HK-2 (cell line): ENCODE measurements at regions not wholly inside any gene's neighbourhood (a gene's known extent, or its start where the extent isn't known, plus 50 kb on each side); places are given as distances from the start of the nearest gene placed in this dataset.
"Not testable (repeated sequence)": the region's sequence is repeated elsewhere in the genome, so short reads cannot be mapped to it uniquely, and the experiment has no call there.

Source experiments
- DNase-seq: peaks from one replicate; pipeline ENCODE4 v3.0.0-alpha.2; 2018; ENCODE audit not compliant: unreplicated experiment

DNA sequence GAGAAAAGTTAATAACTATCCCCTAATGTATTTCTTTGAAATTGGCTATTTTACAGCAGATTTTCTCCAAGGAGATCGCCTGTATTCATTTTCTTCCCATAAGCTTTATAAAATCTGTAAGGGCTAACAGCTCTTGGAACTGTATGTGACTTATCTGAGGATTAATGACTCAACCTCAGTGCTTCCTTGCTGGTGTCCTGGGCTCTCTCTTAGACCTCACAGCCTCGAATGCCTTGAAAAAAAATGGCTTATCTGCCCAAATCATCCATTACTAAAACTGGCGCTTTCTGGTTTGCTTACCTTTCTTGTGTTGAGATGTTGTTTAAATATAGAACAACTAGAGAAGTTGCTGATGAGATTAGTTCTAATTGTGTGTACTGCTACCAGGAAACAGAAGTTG is 713.6 kb downstream of the SLC4A3 start:
- no peak for DNase-seq

DNA sequence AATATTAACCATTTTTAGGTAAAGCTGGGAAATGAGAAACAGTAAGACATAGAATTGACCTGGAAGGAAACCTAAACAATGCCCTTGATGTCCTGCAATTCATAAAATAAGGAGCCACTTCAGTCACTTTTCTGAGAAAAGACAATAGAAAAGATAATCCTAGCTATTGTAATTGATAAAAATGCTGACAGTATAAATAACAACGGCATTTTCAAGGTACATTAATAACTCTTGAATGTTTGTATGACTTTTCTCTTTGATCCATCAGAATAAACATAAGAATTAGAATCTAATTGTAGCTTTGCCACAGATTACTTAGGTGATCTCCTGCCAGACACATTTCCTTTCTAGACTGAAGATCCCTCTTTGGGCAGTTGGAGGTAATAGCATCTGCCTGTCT is 719.5 kb downstream of the SLC4A3 start:
- DNase-seq: no peak

DNA sequence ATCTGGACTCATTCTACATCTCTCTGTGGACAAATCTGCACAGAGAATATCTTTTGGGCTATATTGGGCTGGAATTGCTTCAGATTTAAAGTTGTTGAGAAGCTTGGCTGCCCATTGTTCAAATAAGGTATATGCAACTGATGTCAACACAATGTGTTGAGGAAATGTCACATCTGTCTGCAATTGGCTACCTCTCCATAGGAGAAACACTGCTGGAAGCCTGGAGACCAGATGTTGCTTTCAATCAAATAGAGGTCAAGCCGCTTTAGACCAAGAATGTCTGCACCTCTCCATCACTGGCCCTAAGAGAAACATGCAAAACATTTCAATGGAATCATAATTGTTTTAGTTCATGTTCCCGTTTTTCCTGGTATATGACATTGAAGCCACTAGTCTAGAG is 720.2 kb downstream of the SLC4A3 start:
- DNase-seq: no peak

DNA sequence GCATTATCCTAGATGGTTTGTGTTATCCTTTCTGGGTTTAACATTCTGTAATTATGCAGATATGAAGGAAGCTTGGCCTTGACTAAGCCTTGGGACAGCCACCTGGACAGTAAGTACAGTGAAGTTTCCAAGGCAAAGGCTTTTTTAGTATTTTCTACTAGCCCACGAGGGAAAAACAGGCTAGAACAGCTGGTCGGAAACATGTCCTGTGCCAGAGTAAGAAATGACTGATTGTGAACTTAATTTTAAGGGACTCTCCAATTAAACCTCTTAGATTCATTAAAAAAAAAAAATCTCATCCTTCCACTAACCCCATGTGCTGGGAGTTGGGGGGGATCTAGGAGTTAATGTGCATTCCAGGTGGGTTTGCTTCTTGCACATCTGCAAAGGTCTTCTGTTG is 720.8 kb downstream of the SLC4A3 start:
- no peak for DNase-seq

DNA sequence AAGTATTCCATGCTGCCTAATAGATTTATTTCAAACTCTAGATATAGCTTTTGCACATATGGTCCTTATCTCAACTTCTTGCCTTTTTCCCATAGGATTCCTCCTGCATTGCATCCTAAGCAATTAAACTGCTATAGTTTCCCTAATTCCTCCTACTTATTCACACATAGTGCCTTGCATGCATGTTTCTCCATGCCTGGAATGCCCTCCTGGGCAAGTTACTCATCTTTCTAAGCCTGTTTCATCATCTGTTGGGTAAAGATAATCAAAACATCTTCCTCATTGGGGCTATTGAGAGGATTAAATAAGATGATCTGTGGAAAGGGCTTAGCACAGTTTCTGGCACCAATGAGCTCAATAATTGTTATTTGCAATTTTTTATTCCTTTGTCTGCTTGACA is 726.5 kb downstream of the SLC4A3 start:
- no peak for DNase-seq

DNA sequence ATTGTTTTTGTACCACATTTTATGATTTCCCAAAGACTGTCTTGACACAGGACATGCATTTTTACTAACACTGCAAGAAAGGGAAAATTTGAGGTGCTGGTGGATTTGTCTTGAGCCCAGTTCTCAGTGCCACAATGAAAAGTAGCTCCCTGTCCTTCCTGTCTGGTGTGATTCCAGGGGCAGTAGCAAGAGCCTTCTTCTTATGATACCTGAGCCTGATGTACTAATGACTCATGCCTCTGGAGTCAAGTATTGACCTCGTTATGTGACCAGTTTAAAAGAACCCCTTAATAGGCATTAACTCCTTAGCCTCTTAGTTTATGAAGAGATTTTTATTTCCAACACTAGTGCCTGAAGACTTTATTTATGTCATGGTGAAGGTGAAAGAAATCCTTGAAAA is 728.6 kb downstream of the SLC4A3 start:
- DNase-seq: no peak

DNA sequence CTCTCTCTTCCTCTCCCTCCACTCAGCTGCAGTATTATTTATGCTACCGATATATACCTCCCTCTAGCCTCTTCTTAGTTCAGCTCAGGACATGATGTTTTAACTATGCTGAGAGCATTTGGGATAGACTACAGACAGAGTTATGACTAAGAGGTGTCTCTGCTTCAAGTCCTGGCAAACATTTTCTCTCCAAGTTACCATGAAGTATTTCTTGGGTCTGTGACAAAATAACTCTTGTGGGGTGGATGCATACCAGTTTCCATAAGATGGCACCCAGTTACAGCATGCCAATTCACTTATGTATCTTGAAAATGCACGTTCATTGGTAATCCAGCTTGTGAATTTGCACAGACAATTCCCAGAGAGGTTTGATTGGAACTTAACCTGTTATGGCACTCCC is 737.6 kb downstream of the SLC4A3 start:
- DNase-seq: no peak

DNA sequence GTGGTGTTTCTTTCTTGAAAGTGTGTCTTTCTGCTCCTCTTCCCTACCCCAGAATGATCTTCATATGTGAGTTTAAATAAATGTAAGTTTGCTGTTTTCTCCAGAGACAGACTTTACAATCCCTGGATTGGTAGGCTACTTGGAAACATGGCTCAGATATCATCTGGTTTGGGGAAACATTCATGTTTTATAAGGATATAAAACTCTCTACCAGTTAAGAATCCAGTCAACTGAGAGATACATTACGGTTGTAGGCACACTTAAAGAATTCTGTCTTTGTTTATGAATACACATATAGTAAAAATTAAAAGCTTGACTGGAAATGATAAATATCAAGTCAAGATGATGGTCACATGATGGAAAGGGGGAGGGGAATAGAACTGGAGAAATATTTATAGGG is 739.3 kb downstream of the SLC4A3 start:
- no peak for DNase-seq

DNA sequence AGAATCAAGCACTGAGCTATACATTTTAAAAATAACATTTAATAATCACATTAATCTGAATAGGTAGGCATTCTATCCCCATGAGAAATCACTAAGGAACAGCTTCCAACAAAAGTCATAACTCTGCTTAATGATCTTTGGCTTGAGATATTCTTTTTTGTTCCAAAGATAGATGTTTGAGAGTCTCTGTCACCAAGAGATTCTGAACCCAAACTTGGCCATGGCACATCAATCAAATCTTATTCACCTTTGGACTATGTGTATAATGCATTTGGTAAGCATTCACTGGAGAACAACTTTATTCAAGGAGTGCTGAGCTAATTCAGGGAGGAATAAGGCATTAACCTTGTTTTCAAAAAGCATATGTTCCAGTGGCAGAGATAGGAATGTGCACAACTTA is 743.3 kb downstream of the SLC4A3 start:
- no peak for DNase-seq

DNA sequence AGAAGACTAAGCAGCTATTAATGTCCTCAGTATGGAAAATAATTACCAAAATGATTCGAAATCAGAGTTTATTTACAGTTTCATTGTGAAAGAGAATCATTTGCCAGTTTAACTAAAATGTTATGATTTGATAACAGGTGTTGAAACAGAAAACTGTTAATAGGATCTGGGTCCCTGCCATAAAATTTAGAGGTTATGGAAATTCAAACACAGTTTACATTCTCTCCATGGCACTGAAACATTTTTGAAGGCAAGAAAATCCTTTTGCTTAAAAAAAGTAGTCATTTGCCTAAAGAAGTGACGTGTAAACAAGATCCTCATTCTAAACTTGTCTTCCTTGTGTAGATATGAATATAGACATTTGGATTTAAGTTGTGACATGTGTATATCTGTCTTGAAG is 743.8 kb downstream of the SLC4A3 start:
- no peak for DNase-seq

DNA sequence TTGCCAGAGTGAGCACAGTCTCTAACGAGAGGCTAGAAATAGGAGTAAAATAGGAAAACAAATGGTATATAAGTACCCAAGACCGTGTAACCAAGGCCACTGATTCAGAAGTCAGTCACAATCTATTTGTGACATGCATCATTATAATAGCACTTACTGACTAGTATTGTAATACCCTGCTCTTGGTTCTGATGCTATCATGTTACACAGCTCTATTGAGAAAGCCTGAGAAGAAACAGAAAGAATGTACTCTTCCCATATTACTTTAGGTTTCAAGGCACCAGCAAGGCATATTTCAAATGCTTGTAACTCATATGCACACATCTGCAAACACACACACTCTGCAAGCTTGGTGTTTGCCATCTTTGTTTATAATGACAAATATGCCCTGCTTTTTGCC is 746.4 kb downstream of the SLC4A3 start:
- no peak for DNase-seq

DNA sequence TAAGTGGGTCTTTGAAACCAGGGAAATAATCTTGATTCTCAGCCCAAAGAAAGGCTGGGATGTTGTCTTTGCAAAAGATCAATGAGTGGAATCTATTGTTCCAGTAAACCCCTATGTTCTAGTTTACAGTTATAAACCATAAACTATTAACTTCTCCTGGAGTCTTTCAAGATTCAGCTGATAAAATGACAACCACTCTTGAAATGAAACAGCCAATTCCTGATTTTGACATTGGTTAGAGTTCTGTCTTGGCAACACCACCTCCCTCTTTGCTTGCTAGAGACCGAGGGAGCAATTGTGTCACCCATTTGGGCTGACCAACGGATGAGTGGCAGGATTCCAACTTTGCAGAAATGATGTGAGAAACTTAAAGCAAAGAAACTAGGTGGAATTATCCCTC is 746.9 kb downstream of the SLC4A3 start:
- no peak for DNase-seq

DNA sequence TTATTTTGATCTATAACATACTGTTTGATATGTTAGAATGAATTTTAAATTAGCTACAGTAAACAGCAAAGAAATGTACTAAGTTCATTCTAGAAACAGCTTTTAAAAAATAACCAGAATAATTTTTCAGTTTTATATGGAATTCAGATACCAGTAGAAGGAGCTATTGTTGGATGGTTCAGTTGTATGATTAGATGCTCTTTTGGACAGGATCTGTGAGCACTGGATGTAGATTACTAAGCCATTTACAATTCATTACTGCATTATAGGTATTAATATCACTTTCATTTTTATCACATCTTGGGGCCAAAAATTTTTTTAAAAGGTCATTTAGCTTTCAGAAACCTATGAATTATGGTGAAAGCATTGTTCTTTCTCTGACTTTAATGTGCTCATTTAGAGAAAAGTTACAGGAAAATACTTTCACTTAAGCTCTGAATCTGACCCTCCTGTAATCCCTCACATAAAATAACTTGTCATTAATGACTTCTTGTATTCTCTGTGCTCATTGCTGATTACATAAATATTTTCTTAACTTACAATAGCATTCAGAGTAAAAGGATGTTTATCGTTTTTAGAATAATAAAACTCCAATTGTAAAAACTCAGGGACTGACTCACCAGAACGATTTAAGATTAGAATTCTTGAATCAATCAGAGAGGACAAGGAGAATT is 750.2 kb downstream of the SLC4A3 start:
- no peak for DNase-seq

DNA sequence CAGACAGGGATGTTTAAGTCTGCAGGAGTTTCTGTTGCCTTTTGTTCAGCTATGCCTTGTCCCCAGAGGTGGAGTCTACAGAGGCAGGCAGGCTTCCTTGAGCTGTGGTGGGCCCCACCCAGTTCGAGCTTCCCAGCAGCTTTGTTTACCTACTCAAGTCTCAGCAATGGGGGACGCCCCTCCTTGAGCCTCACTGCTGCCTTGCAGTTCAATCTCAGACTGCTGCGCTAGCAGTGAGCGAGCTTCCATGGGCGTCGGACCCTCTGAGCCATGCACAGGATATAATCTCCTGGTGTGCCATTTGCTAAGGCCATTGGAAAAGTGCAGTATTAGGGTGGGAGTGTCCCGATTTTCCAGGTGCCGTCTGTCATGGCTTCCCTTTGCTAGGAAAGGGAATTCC is 760.3 kb downstream of the SLC4A3 start:
- not testable (repeated sequence) for DNase-seq

DNA sequence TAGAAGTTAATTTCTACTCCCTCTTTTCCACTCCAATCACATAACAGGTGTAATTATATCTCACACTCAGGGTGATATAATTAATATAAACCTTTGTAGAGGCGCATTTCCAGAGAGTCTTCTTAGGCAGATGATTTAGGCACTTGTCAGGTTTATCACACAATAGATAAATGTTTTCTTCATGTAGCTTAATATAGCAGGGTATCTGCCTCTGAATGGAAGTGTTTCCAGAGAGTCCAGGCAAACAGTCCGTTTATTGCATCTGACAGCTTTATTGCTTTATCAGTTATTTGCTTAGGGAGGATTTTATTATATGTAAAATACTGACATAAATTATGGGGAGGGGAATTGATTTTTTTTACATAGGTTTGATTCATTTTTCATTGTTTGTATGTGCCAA is 766.3 kb downstream of the SLC4A3 start:
- no peak for DNase-seq

DNA sequence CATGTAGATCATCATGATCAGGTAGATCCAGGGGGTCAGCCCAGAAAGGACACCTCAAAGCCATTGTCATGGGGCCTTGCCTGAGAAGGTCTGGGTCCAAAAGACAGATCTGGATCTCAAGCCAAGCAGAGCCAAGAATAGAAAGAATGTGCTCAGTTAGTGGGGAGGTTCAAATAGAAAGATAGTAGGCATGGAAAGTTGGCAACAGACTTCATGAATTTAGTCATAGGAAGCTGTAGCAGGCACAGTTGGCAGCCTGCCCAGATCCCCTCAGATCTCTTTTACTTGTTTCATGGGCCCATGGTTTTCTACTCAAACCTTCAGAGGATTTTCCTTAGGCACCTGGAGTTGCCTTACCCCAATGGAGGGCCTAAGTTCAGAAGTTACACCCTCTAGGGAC is 767.0 kb downstream of the SLC4A3 start:
- DNase-seq: peak; percentile 21

DNA sequence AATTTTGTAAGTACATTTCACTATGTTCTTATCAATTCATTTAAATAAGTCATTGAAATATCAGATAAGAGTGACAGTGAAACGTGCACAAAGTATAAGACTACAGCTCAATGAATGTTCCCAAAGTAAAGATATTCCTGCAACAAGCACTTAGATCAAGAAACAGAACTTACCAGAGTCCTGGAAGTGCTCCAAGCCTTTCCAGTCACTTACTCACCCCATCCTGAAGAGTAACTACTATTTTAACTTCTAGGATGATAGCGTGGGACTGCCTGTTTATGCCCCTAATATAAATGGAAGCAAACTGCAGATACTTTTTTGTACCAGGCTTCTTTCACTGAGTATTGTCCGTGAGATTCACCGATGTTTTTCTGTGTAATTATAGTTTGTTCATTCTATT is 768.9 kb downstream of the SLC4A3 start:
- DNase-seq: no peak

DNA sequence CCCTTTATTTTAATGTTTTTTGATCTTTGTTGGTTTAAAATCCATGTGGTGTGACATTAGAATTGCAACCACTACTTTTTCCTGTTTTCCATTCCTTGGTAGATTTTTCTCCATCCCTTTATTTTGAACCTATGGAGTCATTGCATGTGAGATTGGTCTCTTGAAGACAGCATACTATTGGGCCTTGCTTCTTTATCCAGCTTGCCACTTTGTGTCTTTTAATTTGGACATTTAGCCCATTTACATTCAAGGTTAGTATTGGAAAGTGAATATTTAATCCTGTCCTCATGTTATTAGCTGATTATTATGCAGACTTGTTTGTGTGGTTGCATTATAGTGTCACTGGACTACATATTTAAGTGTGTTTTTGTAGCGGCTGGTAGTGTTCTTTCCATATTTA is 782.9 kb downstream of the SLC4A3 start:
- DNase-seq: no peak

DNA sequence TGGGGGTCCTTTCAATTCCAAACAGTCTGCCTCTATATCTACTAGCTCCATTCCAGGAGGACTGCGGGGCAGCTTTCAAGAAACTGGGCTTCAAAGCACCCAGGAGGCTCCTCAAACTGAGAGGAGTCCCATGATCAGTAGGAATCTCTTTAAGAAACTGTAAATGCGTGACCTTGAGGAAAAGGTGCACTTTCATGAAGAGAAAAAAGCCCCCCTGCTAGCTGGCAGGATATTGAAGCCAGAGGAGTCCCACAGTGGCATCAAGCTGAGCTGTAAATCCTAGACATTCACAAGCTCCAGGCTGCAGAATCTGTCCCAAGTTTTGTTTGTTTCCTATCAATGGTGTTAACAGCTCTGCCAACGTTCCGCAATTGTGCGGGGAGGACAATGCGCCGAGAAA is 790.1 kb downstream of the SLC4A3 start:
- DNase-seq: no peak

DNA sequence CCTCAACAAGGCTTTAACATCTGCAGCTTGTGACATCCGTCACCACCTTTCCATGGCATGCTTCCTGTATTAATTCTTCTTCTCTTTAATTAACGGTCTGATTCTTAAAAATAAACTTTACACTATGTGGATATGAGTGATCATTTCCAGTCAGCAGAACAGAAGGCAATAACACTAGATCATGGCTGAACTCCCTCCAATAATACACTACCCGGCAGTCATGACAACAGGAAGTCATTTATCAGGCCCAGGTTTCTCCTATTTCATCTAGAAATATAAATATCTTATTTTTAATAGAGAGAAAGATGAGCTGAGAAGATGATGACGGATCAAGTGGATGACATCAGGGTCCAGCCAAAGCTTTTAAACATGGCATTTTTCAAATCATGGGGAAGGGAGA is 792.2 kb downstream of the SLC4A3 start:
- no peak for DNase-seq

DNA sequence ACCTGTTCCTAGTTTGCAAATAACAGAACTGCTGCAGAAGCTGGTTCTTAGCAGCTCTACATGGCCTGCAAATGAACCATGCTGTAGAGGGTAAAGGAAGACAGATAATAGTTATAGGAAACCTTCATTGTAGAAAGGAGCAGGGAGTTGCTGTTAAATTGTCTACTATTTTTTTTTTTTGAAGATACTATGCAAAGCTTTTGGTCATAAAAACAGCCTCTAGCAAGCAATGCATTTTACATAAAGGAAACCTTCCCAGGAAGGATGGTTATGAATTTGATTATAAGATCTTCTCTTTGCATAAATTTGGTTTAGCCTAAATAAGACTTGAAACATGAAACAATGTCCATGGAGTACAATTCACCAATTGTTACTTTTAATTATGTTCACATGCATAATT is 793.4 kb downstream of the SLC4A3 start:
- no peak for DNase-seq

DNA sequence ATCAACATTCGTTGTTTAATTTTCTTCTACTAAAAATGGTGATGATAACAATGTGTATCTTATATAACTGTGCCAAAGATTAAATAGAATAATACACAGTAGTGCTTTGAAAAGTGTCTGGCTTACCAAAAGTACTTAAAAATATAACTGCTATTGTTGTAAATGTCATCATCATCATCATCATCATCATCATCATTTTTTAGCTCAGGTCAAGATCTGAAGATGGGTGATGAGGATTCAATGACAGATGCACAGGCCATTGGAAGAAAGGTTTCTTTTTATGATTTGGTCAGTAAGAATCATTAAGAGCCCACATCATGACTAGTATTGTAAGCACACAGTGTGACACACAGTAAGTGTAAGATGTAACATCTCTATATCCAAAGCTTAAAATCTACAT is 795.2 kb downstream of the SLC4A3 start:
- DNase-seq: no peak

DNA sequence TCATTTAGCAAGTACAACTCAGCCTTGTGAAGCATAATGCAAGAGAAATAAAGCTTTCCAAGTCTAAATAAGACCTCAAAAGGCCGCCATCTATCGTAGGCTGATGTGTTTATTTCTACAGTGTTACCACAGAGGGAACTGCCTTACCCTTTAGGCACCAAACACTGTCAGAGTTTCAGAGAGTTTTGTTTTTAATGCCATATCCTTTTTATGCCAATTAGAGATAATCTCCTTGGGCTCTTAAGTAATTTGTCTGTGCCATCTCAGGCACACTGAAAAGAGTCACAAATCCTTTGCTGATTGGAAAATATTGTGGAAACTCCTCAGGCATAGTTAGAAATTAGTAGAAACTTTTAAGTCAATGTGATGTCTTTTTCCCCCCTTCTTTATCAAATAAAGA is 797.1 kb downstream of the SLC4A3 start:
- no peak for DNase-seq

DNA sequence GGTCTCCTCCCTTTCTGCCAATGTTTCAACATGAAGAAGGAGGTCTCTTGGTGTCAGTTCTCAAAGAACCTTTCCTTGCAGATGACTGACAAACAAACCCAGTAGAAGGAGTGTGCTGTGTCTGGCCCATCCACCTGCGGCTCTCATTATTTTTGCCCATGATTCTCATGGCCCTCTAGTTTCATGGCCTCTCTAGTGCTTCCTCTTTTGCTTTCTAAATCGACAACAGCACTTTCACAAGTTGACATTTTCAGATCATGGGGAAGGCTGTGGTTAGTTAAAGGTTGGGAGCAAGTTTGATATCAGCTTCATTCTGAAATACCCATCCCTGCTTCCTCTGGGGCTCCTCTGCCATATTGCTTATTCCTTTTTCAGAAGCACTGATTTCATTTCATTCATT is 805.2 kb downstream of the SLC4A3 start:
- no peak for DNase-seq

DNA sequence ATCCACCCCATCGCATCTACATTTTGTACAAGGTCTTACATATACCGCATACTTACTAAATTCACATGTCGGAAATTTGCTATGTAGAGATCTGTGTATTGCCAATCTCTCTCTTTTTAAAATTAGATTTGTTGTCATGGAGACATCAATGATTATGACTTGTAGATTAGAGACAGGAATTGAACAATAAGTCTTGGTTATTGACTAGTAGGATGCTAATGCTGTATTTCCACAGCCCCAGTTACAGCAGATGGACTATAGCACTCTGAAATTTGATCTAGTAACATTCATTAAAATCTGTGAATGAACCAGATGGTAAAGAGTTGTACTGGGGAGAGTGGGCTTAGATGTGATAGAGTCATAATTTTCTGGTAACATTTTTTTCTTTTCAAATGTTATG is 805.7 kb downstream of the SLC4A3 start:
- DNase-seq: no peak
